Kidney epithelial cell (primary cell): ENCODE measurements at regions not wholly inside any gene's neighbourhood (a gene's known extent, or its start where the extent isn't known, plus 50 kb on each side); places are given as distances from the start of the nearest gene placed in this dataset.

Source experiments
- DNase-seq: peaks from one replicate; pipeline ENCODE4 v3.0.0-alpha.2; 2010; ENCODE audit warnings: low read depth
- H3K27me3 ChIP-seq: 2 replicates; pipeline ENCODE4 v1.6.0; 2011; ENCODE audit warnings: low read length; ENCODE audit not compliant: control insufficient read depth, insufficient read depth
- H3K36me3 ChIP-seq: 2 replicates; pipeline ENCODE4 v1.5.1; 2011; ENCODE audit warnings: low read length; ENCODE audit not compliant: control insufficient read depth, insufficient read depth
- H3K4me3 ChIP-seq: 2 replicates; pipeline ENCODE4 v1.5.1; 2011; ENCODE audit warnings: low read depth, mild to moderate bottlenecking, control low read depth, low read length
- CTCF ChIP-seq: IDR thresholded peaks from 2 replicates; pipeline ENCODE4 v1.5.1; 2011; ENCODE audit warnings: mild to moderate bottlenecking, moderate library complexity, low read length, control low read depth, inconsistent platforms; ENCODE audit not compliant: insufficient read depth, poor library complexity, severe bottlenecking

DNA sequence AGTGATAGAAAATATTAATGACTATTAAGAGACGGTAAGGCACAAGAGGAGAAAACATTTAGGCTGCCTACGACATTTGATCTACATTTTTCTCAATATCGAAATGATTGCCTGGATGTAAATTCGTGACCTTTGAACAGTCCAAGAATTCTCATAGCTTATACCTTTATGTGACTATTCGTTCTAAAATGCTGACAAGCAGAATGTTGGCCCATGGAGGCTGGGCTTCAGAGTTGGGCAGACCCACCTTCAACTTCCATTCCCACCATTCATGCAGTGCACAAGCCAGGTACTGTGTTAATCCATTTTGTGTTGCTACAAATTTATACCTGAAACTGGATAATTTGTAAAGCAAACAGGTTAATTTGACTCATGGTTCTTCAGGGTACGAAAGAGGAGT, 441.4 kb upstream of the COBL start:
- H3K4me3 ChIP-seq = no peak overlapping the region
- TF ChIP-seq CTCF = no peak
- H3K36me3 ChIP-seq = no peaks in the 10 kb centered on the region
- no peak for DNase-seq
- no peaks in the 10 kb centered on the region for H3K27me3 ChIP-seq

- H3K36me3 ChIP-seq = no peaks in the 10 kb centered on the region
- H3K4me3 ChIP-seq = no peak overlapping the region
- TF ChIP-seq CTCF = no peak
- DNase-seq = no peak
- no peaks in the 10 kb centered on the region for H3K27me3 ChIP-seq
Observed at GRCh38 chr7:51732951-51733350, 416.3 kb upstream of the COBL start.

DNA sequence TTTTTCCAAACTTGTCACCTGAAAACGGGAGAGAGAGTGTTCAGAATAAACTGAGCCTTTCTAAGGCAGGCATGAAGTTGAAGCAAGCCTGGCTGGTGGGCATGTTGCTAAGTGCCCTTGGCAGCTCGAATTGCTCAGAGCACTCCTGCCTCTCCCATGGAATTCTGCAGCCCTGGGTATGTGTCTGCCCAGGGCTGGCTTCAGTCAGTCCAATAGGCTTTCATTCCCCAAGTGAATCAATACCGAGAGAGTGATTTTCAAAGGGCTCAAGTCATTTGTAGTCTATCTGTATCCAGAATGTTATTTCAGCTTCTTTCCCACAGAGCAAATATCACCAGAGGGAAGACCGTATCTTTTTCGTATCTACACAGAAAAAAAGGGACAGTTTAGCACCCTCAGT, 415.5 kb upstream of the COBL start:
- H3K27me3 ChIP-seq = no peaks in the 10 kb centered on the region
- no peaks in the 10 kb centered on the region for H3K36me3 ChIP-seq
- H3K4me3 ChIP-seq = no peak overlapping the region
- DNase-seq = no peak
- no peak for TF ChIP-seq CTCF

DNA sequence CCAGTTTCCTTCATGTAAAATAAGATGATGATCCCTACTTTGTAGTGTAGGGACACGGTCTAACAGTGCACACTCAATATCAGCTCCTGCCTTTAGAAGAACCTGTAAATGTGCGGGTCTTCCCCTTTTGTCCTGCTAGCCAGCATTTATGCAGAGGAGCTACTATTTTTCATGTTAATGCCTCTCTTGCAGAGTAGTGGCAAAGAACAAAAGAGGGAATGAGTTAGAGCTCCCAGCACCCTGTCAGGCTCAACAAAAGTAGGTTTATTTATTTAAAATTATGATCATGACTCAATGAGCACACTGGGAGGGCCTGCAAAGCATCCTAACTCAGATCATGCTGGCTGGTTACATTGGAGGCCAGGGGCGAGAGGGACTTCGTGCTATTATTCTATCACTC, 414.5 kb upstream of the COBL start:
- H3K4me3 ChIP-seq = no peak overlapping the region
- no peaks in the 10 kb centered on the region for H3K36me3 ChIP-seq
- no peaks in the 10 kb centered on the region for H3K27me3 ChIP-seq
- no peak for TF ChIP-seq CTCF
- no peak for DNase-seq

- Histone ChIP-seq H3K36me3 (no peaks in the 10 kb centered on the region), H3K27me3 (no peaks in the 10 kb centered on the region), H3K4me3 (no peak overlapping the region)
- DNase-seq = no peak
- no peak for TF ChIP-seq CTCF
Observed at GRCh38 chr7:51727441-51727840, 410.8 kb upstream of the COBL start.

DNA sequence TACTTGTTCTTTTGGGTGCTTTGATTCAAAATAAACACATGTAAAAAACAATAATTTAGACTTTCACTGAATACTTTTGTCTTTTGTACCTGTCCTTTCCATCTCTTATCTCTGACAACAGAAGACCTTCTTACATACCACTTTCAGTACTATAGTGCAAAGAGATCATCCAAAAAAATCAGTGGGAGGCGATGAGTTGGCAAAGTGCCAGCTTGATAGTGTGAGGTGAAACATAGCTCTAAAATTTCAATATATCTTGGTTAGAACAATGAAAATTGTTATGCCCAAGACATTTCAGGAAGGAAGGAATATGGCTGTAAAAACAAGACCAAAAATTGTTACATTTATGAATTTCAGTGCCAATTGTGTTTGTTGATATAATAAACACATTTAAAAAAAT, 390.2 kb upstream of the COBL start:
- H3K27me3 ChIP-seq = no peaks in the 10 kb centered on the region
- DNase-seq = no peak
- no peak overlapping the region for H3K4me3 ChIP-seq
- H3K36me3 ChIP-seq = no peaks in the 10 kb centered on the region
- no peak for TF ChIP-seq CTCF
